ENCODE measurements at regions not wholly inside any gene's neighbourhood (a gene's known extent, or its start where the extent isn't known, plus 50 kb on each side); places are given as distances from the start of the nearest gene placed in this dataset.

GRCh38 chr13:58858870-58859371 lies 1227.4 kb downstream of the PCDH17 start:
- H3K27me3 ChIP-seq (ENCODE audit: control insufficient read depth, insufficient read depth, low read length) = no peaks in the 10 kb centered on the region

GRCh38 chr13:58865286-58865685 lies 1233.7 kb downstream of the PCDH17 start:
- H3K27ac Mint-ChIP-seq = no peak overlapping the region
- no peak for ATAC-seq
- H3K4me1 Mint-ChIP-seq = no peaks in the 10 kb centered on the region
- Histone ChIP-seq H3K27me3 (ENCODE audit: control insufficient read depth, insufficient read depth, low read length) (no peaks in the 10 kb centered on the region), H3K4me1 (ENCODE audit: control insufficient read depth, insufficient read depth, low read length) (no peaks in the 10 kb centered on the region), H3K36me3 (ENCODE audit: control insufficient read depth, insufficient read depth, low read length) (no peaks in the 10 kb centered on the region), H3K27ac (ENCODE audit: low read length) (no peak overlapping the region), H3K9me3 (ENCODE audit: control insufficient read depth, insufficient read depth, low read length) (no peaks in the 10 kb centered on the region), H3K4me3 (ENCODE audit: low read length) (no peak overlapping the region)
- H3K36me3 Mint-ChIP-seq = peaks cover 8% of the 10 kb centered on the region
- H3K27me3 Mint-ChIP-seq (ENCODE audit: low read depth in 2 of 2) = no peaks in the 10 kb centered on the region
- H3K4me3 Mint-ChIP-seq = no peak overlapping the region
- intact Hi-C loops (cut with micrococcal nuclease) = no loop called here
- no peak for TF ChIP-seq CTCF (IDR thresholded peaks at IDR 0.05)
- H3K9me3 Mint-ChIP-seq = peaks cover 16 to 26% of the 10 kb centered on the region in 2 donors
- DNase-seq = no peak

More at GRCh38 chr13:58858870-58859371, 1227.4 kb downstream of the PCDH17 start:
- H3K9me3 ChIP-seq (ENCODE audit: control insufficient read depth, insufficient read depth, low read length) = peaks cover 4% of the 10 kb centered on the region
- H3K27ac Mint-ChIP-seq = no peak overlapping the region
- H3K36me3 ChIP-seq (ENCODE audit: control insufficient read depth, insufficient read depth, low read length) = no peaks in the 10 kb centered on the region
- 96% methylated on average over 37 of the region's 37 CpGs for WGBS (ENCODE audit: insufficient coverage)
- intact Hi-C loops (cut with micrococcal nuclease) = no loop called here
- no peak overlapping the region for H3K27ac ChIP-seq (ENCODE audit: low read length)
- DNase-seq (no peak), ATAC-seq (no peak)
- H3K4me3 Mint-ChIP-seq = no peak overlapping the region
- no peaks in the 10 kb centered on the region for H3K27me3 Mint-ChIP-seq (ENCODE audit: low read depth in 2 of 2)
- H3K4me3 ChIP-seq (ENCODE audit: low read length) = no peak overlapping the region
- peaks cover 6 to 17% of the 10 kb centered on the region in 2 donors for H3K9me3 Mint-ChIP-seq
- no peaks in the 10 kb centered on the region for H3K4me1 Mint-ChIP-seq
- no peaks in the 10 kb centered on the region for H3K4me1 ChIP-seq (ENCODE audit: control insufficient read depth, insufficient read depth, low read length)
- H3K36me3 Mint-ChIP-seq = peaks cover 7% of the 10 kb centered on the region
- no peak for TF ChIP-seq CTCF (IDR thresholded peaks at IDR 0.05)

GRCh38 chr13:58869566-58869965 lies 1238.0 kb downstream of the PCDH17 start:
- H3K4me1 ChIP-seq (ENCODE audit: control insufficient read depth, insufficient read depth, low read length) = no peaks in the 10 kb centered on the region
- intact Hi-C loops (cut with micrococcal nuclease) = no loop called here
- TF ChIP-seq CTCF (IDR thresholded peaks at IDR 0.05) = no peak
- no peaks in the 10 kb centered on the region for H3K36me3 ChIP-seq (ENCODE audit: control insufficient read depth, insufficient read depth, low read length)
- no peaks in the 10 kb centered on the region for H3K4me1 Mint-ChIP-seq
- no peak overlapping the region for H3K4me3 Mint-ChIP-seq
- no peaks in the 10 kb centered on the region for H3K27me3 Mint-ChIP-seq (ENCODE audit: low read depth in 2 of 2)
- H3K4me3 ChIP-seq (ENCODE audit: low read length) = no peak overlapping the region
- DNase-seq (no peak), ATAC-seq (no peak)
- peaks cover 8% of the 10 kb centered on the region for H3K36me3 Mint-ChIP-seq
- no peaks in the 10 kb centered on the region for H3K9me3 ChIP-seq (ENCODE audit: control insufficient read depth, insufficient read depth, low read length)
- H3K27ac ChIP-seq (ENCODE audit: low read length) = no peak overlapping the region
- no peak overlapping the region for H3K27ac Mint-ChIP-seq
- no peaks in the 10 kb centered on the region for H3K27me3 ChIP-seq (ENCODE audit: control insufficient read depth, insufficient read depth, low read length)
- H3K9me3 Mint-ChIP-seq = peaks cover 19 to 29% of the 10 kb centered on the region in 2 donors
- WGBS (ENCODE audit: insufficient coverage) = 90% methylated on average over 1 of the region's 1 CpG

- 60% methylated on average over 1 of the region's 1 CpG for WGBS (ENCODE audit: insufficient coverage)
- DNase-seq (no peak), ATAC-seq (no peak)
- intact Hi-C loops (cut with micrococcal nuclease) = no loop called here
- Histone ChIP-seq H3K4me1 (ENCODE audit: control insufficient read depth, insufficient read depth, low read length) (no peaks in the 10 kb centered on the region), H3K4me3 (ENCODE audit: low read length) (no peak overlapping the region), H3K27ac (ENCODE audit: low read length) (no peak overlapping the region), H3K36me3 (ENCODE audit: control insufficient read depth, insufficient read depth, low read length) (no peaks in the 10 kb centered on the region), H3K9me3 (ENCODE audit: control insufficient read depth, insufficient read depth, low read length) (no peaks in the 10 kb centered on the region), H3K27me3 (ENCODE audit: control insufficient read depth, insufficient read depth, low read length) (no peaks in the 10 kb centered on the region)
- Mint-ChIP-seq H3K36me3 (no peaks in the 10 kb centered on the region), H3K27me3 (ENCODE audit: low read depth in 2 of 2) (no peaks in the 10 kb centered on the region), H3K9me3 (peaks cover 6 to 15% of the 10 kb centered on the region in 2 donors), H3K27ac (no peak overlapping the region), H3K4me3 (no peak overlapping the region), H3K4me1 (no peaks in the 10 kb centered on the region)
- no peak for TF ChIP-seq CTCF (IDR thresholded peaks at IDR 0.05)
These were observed 1244.9 kb downstream of the PCDH17 start for GRCh38 chr13:58876473-58876872.
